Hematopoietic multipotent progenitor cell treated with erythropoietin and hydrocortisone succinate and interleukin-3 and kit ligand, for 4 days (in vitro differentiated cells): ENCODE measurements at regions not wholly inside any gene's neighbourhood (a gene's known extent, or its start where the extent isn't known, plus 50 kb on each side); places are given as distances from the start of the nearest gene placed in this dataset.
"Not testable (repeated sequence)": the region's sequence is repeated elsewhere in the genome, so short reads cannot be mapped to it uniquely, and the experiment has no call there.

ENCODE experiments used
- DNase-seq: peaks from one replicate; pipeline ENCODE4 v3.0.0-alpha.2; 2015

DNA sequence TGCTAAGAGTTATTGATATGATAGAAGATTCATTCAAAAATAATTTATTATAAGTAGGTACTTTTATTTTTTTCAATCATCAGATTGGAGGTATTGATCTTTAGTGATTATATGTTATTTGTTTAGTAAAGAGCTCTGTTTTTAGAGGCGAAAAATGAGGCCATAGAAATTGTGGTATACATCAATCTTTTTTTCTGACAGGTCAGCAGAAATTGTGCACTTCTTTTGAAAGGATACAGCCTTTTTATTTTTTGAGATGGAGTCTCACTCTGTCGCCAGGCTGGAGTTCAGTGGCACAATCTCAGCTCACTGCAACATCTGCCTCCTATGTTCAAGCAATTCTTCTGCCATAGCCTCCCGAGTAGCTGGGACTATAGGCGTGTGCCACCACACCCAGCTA is 292.1 kb downstream of the BAMBI start:
- no peak for DNase-seq

DNA sequence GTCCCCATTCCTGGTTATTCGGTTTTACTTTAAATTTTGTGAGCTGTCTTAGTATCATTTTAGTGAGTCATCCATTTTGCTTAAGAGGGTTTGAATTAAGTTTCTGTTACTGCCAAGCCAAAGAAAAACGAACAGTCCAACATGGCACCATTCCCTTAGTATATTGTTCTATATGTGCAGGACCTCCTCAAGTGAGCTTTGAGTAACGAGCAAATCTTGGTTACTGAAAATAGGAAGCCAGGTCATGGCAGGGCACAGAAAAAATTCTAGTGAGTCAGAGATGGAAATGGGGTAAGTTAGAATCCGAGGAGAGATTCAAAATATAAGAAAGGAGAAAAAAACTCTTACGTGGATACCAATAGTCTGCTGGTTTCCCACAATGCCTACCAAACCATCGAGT is 292.9 kb downstream of the BAMBI start:
- DNase-seq, result no peak

DNA sequence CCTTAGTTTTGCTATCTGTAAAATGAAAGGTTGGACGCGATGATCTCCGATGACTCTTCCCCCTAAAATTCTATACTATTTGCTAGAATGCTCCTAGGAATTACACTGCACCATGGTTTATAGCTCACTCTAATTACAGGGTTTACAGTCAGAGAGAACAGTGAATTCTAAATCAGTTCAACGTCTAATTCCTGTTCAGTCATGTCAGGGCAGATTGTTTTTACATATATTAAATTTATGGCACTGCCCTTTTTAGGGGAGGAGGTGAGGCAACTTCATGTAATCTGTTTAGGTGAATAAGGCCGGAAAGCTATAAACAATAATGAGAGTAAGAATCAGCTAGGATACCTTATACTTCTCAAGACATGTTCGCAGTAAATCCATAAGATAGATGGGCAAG is 293.9 kb downstream of the BAMBI start:
- DNase-seq, result no peak

DNA sequence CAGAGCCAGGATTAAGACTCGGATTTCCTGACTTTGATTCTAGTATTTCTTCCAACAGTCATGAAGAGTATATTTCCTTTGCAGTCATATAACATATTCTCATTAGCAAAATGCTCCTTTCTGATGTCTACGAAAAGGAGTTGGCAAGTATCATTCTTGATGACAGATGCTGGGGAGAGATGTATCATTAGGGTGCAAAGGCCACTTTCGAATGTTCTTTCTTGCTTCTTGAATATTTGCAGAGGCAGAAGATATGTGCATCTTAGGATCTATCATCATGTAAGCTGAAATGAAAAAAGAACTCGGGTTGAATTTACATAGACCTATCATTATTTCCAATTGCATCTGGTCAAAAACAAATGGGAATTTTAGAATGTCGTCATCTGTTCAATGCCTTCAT is 294.4 kb downstream of the BAMBI start:
- no peak for DNase-seq

DNA sequence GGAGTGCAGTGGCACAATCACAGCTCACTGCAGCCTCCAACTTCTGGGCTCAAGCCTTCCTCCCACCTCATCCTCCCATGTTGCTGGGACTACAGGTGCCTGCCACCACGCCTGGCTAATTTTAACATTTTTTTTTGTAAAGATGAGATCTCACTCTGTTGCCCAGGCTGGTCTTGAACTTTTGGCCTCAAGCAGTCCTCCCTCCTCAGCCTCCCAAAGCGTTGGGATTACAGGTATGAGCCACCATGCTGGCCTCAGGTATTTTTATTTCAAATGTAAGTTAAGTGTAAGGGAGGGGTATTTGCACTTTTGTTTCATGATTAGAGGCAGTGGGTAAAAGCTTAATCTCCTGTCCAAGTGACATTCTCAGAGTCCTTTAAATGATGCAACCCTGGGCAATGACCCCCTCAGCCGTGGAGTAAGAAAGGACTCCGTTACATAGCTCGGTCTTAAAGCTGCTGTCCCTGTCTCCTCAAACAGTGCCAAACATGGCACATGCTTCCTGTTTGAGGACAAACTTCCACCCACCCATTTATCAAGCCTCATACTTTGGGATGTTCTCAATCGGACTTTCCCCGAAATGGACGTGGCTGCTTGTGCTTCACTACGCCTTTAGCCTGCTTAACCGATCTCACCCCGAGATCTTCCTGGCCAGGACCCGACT is 296.1 kb downstream of the BAMBI start:
- DNase-seq, result no peak

DNA sequence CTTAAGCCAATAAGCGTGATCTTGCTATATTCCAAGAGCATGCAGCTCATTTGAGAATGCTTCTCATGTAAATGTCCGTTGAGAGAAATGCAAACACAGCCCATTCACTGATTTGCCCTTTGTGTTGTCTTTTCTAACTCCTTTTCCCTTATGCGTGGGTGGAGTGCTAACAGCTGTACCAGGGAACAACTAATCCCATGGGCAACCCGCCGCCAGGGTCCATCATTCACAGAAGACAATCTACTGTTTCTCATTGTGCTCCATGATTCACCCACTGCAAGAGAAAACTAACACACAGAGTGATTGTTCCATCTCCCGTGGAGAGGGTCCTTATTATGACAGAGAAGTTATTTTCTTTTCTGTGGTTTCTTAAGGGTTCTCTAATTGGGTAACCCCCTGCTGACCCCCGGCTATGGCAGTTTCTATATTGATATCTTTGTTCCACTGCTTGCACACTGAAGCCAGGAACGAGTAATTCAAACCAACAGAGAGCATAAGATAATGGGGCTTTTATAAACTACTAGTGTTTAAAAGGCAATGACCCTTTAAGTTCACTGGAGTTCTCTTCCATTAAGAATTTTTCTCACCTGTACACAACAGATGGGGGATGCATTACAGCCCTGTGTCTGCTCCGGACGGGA is 298.7 kb downstream of the BAMBI start:
- no peak for DNase-seq

DNA sequence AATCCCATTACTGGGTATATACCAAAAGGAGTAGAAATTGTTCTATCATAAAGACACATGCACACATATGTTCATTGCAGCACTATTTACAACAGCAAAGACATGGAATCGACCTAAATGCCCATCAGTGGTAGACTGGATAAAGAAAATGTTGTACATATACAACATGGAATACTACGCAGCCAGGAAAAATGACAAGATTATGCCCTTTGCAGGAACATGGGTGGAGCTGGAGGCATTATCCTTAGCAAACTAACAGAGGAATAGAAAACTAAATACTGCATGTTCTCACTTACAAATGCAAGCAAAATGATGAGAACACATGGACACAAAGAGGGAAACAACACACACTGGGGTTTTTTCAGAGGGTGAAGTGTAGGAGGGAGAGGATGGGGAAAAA is 300.2 kb downstream of the BAMBI start:
- no peak for DNase-seq

DNA sequence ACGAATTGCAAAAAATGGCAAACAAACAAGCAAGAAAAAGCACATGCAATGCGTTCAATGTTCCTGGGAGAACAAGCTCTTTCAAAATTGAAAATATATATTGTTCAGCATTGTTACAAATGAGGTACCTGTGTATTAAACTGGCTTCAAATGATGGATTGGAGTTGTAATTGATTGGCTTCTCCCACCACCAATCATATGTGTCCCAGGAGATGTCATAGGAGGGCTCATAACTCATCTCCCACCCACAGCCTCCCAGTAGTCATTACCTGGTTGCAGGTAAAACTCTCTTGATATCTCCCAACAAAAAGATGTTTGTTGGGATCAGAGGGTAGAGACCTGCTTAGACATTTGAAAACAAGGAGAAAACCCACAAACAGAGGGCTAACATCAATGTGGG is 302.9 kb downstream of the BAMBI start:
- DNase-seq, result no peak

DNA sequence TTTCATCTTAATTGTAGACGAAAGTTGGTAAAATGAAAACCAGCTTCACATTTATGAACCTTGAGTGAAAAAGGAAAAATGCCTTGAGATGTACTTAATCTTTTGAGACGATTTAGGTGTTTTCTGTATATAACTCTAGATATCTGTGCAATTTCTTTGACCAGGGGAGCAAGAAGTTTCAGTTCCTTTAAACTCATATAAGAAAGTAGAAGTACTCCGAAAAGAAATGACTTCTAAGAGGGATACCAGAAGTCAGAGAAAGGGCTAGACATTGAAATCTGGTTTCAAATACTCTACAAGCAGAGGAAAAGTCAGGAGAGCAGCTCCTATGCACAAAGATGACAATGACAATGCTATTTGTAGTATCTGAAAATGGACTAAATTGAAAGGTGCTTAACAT is 303.7 kb downstream of the BAMBI start:
- DNase-seq, result no peak

DNA sequence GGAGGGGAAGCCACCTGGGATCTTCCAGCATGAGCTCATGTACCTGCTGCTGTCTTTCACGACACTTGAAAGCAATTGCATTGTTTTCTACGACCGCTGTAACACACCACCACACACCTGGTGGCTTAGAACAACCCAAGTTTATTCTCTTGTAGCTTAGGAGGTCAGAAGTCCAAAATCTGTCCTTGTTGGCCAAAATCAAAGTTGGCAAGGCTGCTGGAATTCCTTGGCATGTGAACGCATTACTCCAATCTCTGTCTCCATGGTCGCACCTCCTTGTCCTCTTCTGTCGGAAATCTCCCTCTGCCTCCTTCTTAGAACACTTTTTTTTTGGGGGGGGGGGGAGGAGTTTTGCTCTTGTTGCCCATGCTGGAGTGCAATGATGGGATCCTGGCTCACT is 305.7 kb downstream of the BAMBI start:
- DNase-seq, result no peak

DNA sequence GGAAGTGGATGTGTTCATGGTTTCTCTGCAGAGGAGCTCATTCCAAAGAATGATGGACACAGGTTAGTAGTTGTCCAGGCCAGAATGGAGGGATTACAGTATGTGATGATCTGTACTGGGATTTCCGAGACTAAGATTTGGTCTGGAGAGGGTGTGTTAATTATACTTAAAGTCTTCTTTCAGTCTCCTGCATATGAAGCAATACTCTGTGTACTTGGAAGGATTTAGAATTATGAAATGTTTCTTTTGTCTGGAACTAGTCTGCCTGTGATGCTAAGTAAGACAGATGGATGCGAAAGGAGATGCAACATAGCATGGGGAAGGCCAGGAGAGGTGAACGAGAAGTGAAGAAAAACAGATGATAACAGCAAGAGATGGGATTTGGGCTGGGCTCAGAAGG is 305.1 kb upstream of the LYZL1 start:
- DNase-seq, result no peak

DNA sequence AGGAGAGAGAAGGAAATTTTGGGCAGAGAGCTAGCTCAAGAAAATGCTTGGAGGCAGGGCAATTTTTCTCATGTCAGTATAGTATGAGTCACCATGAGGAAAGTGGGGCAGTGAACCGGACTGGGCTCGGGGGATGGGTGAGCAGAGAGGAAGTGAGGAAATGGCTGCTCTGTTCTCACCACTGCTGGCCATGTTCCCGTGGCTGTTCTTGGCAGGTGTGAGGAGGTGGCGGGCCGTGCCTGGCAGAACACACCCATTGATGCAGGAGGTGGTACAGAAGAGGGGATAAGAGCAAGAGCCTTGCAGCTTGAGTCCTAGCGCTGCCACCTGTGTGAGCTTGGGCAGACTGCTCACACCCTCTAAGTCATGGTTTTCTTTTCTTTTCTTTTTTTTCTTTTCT is 304.4 kb upstream of the LYZL1 start:
- DNase-seq, result peak; percentile 71

DNA sequence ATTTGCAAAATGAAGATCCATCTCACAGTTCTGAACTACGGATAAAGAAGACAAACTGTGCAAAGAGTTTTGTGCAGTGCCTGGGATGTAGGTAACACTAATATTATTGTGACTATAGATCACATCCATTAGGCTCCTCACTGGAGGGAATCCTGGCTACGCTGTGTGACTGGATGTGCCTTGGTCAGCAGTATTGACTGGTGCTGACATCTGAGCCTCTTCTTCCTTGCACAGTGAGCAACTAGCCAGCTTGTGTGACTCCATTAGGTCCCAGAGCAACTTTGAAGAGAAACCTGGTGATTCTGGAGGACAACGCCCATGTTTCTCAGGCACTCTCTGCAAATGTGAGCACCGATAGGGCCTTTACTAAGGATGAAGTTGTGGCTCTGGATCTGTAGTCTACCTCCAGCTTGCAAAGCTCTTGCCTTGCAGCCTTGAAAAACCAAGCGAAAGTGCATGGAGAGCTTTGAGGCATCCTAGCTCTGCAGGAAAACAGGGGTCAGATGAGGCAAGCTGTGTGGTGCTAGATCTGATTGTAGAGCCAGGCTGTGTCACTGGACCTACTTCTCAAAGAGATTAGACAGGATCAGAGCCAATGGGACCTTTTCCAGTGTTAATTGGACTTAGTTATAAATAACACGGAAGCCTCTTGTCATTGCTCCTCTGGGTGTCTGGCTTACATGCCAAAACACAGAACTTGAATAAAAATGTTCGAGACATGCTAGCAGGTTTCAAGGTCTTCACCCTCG is 303.6 kb upstream of the LYZL1 start:
- no peak for DNase-seq

DNA sequence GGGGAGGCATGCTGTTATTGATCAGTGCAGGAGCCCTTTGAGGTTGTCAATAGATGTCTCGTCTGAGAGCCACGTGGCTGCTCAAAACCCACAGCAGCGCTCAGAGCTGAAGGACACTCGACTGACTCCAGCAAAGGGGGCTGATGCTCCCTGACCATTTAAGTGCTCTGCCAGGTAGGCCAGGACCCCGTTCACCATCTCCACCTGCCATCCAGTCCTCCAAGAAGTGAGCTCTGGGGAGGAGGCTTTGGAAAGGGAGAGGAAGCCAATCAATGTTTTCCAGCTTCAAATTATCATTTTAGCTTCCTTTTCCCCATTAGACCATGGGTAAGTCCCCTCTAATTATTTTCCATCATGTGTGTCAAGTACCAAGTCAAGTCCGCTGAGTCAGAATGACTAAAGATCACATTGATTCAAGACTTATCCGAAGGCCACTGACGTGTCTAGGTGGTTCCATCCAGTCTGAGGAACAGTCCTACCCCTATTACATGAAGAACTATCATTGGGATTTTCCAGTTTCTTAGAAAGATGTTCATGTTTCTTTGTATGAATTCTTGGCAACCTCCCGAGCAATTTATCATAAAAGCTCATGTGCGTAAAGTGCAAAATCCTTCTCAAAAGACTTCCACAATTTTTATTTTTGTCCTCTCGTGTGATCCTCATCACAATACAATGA is 302.6 kb upstream of the LYZL1 start:
- DNase-seq, result no peak

DNA sequence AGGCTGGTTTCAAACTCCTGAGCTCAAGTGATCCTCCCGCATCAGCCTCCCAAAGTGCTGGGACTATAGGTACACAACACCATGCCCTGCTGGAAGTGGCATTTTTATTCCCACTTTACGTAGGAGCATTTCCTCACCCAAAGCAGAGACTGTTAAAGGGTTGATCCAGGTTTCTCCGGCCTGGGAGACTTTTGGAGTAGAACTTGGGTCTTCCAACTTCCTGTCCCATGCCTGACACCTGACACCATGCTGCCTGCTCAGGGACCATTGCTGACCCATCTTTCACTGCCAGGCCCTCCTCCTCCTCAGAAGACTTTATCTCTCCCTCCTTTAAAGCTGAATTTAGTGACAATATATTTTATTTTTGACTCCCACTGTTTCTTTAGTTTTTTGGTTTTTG is 302.0 kb upstream of the LYZL1 start:
- DNase-seq, result no peak

DNA sequence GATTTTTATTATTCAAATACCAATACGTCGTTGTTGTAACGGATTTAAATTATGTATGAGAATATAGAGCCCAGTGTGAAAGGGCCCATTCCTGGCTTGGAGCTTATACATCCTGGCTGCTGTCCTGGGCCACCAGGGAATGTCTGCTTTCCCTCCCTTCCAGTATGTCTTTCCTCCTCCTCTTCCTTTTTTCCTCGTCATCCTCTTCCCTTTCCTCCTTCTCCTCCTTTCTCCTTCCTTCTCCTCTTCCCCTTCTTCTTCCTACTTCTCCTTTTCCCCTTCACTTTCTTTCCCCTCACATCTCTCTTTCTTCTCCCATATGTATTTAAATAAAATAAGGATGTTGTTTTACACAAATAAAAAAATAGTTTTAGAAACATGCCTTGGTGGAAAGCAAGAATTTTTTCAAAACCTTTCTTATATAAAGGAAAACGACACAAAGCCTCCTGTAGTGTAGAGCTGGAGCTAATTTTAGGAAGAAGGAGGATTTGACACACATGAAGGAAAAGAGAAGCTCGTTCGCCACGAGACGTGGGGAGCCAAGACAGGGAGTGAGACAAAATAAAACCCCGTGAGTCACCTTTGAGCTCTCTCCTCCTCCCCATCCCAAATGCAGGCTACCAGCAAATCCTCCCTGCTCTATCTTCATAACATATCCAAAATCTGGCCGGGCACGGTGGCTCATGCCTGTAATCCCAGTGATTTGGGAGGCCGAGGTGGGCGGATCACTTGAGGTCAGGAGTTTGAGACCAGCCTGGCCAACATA is 301.1 kb upstream of the LYZL1 start:
- no peak for DNase-seq

DNA sequence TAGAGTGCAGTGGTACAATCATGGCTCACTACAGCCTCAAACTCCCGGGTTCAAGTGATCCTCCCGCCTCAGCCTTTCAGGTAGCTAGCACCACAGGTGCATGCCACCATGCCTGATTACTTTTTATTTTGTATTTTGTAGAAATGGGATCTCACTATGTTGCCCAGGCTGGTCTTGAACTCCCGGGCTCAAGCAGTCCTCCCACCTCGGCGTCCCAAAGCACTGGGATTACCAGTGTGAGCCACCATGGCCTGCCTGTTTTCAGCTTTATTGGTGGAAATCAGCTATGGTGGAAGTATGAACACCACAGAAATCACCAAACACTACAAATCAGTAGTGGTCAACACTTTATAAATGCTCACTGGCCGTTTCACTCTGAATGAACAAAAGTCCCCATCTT is 299.9 kb upstream of the LYZL1 start:
- no peak for DNase-seq

DNA sequence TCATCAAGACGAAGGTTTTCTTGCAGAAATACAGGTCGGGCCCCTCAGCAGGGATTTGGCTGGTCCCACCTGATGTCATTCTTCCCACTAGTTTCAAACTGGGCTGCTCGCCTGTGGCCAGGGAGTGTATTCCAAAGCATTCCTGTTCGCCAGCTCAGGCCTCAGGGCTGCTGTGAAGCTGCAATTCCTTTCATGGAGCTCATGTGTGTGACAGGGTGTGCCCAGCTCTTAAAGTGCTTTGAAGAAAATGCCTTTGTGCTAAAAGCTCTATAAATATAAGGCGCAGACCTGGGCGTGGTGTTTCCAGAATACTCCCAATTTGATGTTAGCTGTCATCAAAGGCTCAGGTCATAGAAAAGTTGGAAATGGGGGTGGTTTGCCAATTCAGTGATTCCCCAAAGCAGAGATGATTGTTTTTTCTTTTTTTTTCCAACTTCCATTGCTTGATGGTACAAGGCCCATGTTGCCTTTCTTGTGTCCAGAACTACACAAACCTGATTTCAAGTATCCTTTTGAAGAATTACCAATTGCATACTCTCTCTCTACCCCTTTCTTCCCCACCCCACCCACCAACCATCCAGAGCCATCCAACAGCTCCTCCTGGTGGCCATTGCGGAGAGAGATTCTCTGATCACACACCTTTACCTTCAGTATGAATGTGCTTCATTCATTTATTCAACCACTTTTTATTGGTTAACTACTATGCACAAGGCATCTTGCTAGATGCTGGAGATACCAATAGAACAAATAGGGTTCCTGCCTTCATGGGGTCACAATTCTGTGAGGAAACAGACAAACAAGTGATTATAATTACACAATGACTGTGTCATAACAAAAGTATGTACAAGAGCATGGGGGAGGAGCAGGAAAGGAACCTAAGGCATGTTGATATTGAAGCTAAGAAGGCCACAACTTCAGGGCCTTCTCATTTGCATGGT is 297.3 kb upstream of the LYZL1 start:
- DNase-seq, result peak; percentile 62

DNA sequence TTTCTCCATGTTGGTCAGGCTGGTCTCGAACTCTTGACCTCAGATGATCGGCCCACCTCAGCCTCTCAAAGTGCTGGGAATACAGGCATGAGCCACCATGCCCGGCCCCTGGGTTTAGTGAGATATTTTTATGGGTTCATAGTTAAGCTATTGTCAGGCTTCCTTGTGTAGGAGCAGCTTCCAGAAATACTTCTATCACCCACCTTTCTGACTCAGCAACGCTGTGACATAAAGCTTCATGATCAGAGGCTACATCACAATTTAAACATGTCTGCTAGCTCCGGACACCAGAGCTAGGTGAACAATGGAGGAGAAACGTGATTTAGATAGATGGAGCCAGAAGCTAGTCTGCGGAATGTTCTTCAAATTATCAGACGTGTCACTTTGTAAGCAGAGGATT is 295.8 kb upstream of the LYZL1 start:
- no peak for DNase-seq

DNA sequence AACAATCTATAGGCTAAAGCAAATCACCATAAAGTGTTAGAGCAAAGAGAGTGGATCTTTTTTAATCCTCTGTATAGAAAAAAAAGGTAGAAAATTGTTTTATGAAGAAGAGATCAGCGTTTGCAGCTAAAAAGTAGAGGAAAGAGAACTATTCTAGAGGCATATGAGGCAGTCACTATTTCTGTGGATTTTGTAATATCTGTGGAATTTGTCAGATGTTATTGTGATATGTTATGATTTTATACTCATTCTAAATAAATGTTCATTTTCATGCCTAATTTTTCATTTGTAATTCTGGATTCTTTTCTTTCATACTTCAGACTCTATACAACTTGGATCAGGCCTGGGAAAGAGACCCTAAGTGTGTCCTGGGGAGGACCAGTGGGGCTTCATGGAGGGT is 295.0 kb upstream of the LYZL1 start:
- DNase-seq, result no peak

DNA sequence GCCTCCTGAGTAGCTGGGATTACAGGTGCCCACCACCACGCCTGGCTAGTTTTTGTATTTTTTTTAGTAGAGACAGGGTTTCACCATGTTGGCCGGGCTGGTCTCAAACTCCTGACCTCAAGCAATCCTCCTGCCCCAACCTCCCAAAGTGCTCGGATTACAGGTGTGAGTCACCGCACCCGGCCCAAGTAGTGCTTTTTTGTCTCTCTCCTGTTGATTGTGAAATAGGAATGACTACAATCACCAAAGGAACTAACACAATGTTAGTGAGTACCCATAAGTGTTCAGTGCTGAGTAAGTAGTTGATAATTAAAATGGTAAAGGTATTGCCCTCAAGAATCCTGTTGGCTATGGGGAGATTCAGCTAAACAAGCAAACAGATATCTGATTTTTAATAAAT is 294.1 kb upstream of the LYZL1 start:
- DNase-seq, result not testable (repeated sequence)

DNA sequence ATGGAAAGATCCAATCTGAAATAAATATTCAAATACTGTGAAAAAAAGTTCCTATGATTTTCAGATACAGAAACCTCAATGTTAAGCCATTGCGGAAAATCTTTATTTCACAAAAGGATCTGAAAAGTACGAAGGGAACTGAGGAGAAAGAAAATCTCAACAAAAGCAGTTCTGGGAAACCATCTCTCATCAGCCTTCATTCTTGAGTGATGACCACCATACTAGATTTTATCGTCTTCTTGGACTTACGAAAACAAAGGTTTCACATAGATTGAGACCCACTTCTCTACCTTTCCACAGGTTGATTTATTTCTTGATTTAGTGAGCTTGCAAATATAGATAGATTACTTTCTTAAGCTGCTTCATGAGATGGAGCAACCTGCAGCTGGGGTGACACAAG is 293.4 kb upstream of the LYZL1 start:
- no peak for DNase-seq
